Thyroid gland (tissue), 4 donors: ENCODE measurements at regions not wholly inside any gene's neighbourhood (a gene's known extent, or its start where the extent isn't known, plus 50 kb on each side); places are given as distances from the start of the nearest gene placed in this dataset.

Experiments
- POLR2A ChIP-seq, 2 donors: fragments of 450-650 bp; IDR thresholded peaks; one replicate each; pipeline ENCODE4 v1.6.1; 2017; ENCODE audit warnings: antibody characterized with exemption in 2 of 2, mild to moderate bottlenecking in 2 of 2, moderate library complexity in 1 of 2
- TF ChIP-seq, protein P1 (sequence below), 6 experiments: fragments of 200-600 bp in 3 of 6; fragments of 450-650 bp in 3 of 6; sonication (generic) in 3 of 6; IDR thresholded peaks; one replicate each; pipeline ENCODE4 v1.5.1; 2016 to 2019; ENCODE audit warnings: antibody characterized with exemption in 6 of 6, mild to moderate bottlenecking in 2 of 6, inconsistent platforms in 1 of 6, moderate library complexity in 1 of 6

DNA sequence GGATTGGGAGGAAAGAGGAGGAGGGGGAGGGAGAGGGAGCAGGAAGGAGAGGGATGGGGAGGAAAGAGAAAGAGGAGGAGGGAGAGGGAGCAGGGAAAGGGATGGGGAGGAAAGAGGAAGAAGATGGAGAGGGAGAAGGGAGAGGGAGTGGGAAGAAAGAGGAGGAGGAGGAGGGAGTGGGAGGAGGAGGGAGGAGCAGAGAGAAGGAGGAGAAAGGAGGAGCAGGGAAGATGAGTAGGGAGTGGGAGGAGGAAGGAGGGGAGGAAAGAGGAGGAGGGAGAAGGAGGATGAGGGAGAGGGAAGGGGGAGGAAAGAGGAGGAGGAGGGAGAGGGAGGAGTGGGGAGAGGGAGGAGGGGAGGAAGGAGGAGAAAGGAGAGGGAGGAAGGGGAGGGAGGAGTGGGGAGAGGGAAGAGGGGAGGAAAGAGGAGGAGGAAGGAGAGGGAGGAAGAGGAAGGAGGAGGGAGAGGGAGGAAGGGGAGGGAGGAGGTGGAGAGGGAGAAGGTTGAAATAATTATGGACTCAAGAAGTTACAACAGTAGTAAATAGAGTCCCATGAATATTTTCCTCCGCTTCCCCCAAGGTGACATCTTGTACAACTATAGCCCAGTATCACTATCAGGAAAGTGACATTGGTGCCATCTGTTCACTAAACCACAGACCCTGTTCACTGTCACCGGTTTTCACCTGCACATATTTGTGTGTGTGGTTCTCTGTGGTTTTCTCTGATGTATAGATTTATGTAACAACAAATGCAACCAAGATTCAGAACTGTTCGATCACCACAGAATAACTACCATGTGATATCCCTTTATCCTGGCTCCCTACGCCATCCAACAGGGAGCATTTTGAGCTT is 325.3 kb upstream of the EEF2KMT start:
- TF ChIP-seq, protein P1, sequence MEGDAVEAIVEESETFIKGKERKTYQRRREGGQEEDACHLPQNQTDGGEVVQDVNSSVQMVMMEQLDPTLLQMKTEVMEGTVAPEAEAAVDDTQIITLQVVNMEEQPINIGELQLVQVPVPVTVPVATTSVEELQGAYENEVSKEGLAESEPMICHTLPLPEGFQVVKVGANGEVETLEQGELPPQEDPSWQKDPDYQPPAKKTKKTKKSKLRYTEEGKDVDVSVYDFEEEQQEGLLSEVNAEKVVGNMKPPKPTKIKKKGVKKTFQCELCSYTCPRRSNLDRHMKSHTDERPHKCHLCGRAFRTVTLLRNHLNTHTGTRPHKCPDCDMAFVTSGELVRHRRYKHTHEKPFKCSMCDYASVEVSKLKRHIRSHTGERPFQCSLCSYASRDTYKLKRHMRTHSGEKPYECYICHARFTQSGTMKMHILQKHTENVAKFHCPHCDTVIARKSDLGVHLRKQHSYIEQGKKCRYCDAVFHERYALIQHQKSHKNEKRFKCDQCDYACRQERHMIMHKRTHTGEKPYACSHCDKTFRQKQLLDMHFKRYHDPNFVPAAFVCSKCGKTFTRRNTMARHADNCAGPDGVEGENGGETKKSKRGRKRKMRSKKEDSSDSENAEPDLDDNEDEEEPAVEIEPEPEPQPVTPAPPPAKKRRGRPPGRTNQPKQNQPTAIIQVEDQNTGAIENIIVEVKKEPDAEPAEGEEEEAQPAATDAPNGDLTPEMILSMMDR (IDR thresholded peaks at IDR 0.05): no peak
- no peak for TF ChIP-seq POLR2A (IDR thresholded peaks at IDR 0.05)
